NB4 (cell line): ENCODE measurements at regions not wholly inside any gene's neighbourhood (a gene's known extent, or its start where the extent isn't known, plus 50 kb on each side); places are given as distances from the start of the nearest gene placed in this dataset.

Experiments used
- MYC ChIP-seq: IDR thresholded peaks from 2 replicates; pipeline ENCODE4 v1.6.1; 2011; ENCODE audit warnings: low read depth, low read length
- POLR2A ChIP-seq: IDR thresholded peaks from 2 replicates; pipeline ENCODE4 v1.6.1; 2011; ENCODE audit warnings: mild to moderate bottlenecking; ENCODE audit not compliant: insufficient read length; ENCODE audit errors: extremely low read depth
- TF ChIP-seq, protein P1 (sequence below): IDR thresholded peaks from one replicate; pipeline ENCODE4 v1.5.1; 2012; ENCODE audit warnings: low read depth, low read length
- TF ChIP-seq, protein P2 (sequence below): IDR thresholded peaks from 2 replicates; pipeline ENCODE4 v1.6.1; 2011; ENCODE audit warnings: low read depth, low read length

DNA sequence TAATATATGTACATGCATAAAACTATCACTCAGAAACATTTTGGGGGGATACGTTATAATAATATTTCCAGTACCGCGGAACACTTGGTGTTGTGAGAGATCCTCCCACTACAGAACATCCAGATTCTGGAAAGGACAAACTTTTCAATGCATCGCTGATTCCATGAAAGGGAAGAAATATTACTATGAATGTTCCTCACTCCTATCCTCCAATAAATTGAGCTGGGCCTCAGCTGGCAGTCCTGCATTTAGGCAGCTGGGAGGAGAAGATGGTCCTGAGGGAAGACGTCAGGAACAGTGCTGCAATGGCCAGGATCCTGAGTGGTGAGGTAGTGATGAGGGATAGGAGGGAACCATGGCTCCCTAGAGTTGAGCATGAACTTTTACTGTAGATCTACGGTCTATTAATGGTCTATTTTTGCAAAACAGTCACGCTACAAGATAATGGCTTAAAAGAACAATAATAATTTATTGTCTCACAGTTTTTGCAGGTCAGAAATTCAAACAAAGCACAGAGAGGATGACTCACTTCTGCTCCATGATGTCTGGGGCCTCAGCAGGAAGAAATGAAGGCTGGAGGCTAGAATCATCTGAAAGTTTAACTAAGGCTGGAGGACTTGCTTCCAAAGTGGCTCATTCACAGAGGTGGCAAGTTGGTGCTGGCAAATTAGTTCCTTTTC lies 538.1 kb downstream of the STIM2 start:
- TF ChIP-seq, protein P1, sequence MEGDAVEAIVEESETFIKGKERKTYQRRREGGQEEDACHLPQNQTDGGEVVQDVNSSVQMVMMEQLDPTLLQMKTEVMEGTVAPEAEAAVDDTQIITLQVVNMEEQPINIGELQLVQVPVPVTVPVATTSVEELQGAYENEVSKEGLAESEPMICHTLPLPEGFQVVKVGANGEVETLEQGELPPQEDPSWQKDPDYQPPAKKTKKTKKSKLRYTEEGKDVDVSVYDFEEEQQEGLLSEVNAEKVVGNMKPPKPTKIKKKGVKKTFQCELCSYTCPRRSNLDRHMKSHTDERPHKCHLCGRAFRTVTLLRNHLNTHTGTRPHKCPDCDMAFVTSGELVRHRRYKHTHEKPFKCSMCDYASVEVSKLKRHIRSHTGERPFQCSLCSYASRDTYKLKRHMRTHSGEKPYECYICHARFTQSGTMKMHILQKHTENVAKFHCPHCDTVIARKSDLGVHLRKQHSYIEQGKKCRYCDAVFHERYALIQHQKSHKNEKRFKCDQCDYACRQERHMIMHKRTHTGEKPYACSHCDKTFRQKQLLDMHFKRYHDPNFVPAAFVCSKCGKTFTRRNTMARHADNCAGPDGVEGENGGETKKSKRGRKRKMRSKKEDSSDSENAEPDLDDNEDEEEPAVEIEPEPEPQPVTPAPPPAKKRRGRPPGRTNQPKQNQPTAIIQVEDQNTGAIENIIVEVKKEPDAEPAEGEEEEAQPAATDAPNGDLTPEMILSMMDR = no peak
- TF ChIP-seq POLR2A (no peak), MYC (no peak)
- TF ChIP-seq, protein P2, sequence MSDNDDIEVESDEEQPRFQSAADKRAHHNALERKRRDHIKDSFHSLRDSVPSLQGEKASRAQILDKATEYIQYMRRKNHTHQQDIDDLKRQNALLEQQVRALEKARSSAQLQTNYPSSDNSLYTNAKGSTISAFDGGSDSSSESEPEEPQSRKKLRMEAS = no peak
